GM12878 (cell line): ENCODE measurements at regions not wholly inside any gene's neighbourhood (a gene's known extent, or its start where the extent isn't known, plus 50 kb on each side); places are given as distances from the start of the nearest gene placed in this dataset.

Experiments used
- ATAC-seq: fragments of 200-7000 bp; cut with Tn5 transposase; 3 replicates; pipeline ENCODE4 v1.9.1; 2020; ENCODE audit warnings: mild to moderate bottlenecking, moderate library complexity
- BruUV-seq: library from RNA; stranded (reverse); fragments of 400-500 nt; replicated peaks from 2 replicates; lab custom pipeline; 2021; lab: Mats Ljungman, UMichigan
- CTCF ChIA-PET: fragments of 300-600 bp; sonication (Branson Sonifier 250); formaldehyde crosslinking; extraction: SDS; loops from one replicate; lab custom pipeline; 2021; ENCODE audit warnings: inconsistent platforms; lab: Yijun Ruan, JAX
- POLR2A ChIA-PET: fragments of 350-600 bp; formaldehyde crosslinking; extraction: SDS; loops from one replicate; lab custom pipeline; 2021; ENCODE audit warnings: inconsistent platforms; lab: Charles Lee
- RAD21 ChIA-PET: fragments of 300-600 bp; sonication (Branson Sonifier 250); formaldehyde crosslinking; loops from one replicate; lab custom pipeline; 2023; ENCODE audit warnings: antibody characterized with exemption; ENCODE audit not compliant: unreplicated experiment; lab: Charles Lee
- SMC1A ChIA-PET: fragments of 300-600 bp; sonication (Branson Sonifier 250); formaldehyde crosslinking; loops from one replicate; lab custom pipeline; 2023; ENCODE audit not compliant: unreplicated experiment, uncharacterized antibody; lab: Charles Lee
- DNase-seq: peaks from one replicate; pipeline ENCODE4 v3.0.0-alpha.2; 2011; ENCODE audit warnings: low read depth, low spot score
- FAIRE-seq: peaks from 3 replicates; lab custom pipeline; 2011; peaks lifted over from hg19 to GRCh38; lab: Jason Lieb, UNC
- H2AFZ ChIP-seq: 2 replicates; pipeline ENCODE4 v1.6.0; 2011; ENCODE audit warnings: low read depth, low read length, control low read depth; ENCODE audit not compliant: control insufficient read depth
- H3K27ac ChIP-seq: 2 replicates; pipeline ENCODE4 v1.5.1; 2011; ENCODE audit warnings: control low read depth; ENCODE audit not compliant: control insufficient read depth, insufficient read depth
- H3K27me3 ChIP-seq, 2 experiments: replicated peaks in 1 of 2; 2 replicates each; pipeline versions ENCODE4 v1.6.0 to v1.6.1; 2011; ENCODE audit warnings: low read length in 1 of 2; ENCODE audit not compliant: control insufficient read depth in 2 of 2, insufficient read depth in 2 of 2
- H3K36me3 ChIP-seq, 2 experiments: 2 replicates each; pipeline ENCODE4 v1.5.1; 2011; ENCODE audit warnings: low read length in 1 of 2; ENCODE audit not compliant: control insufficient read depth in 2 of 2, insufficient read depth in 2 of 2
- H3K4me1 ChIP-seq: 2 replicates; pipeline ENCODE4 v1.6.1; 2011; ENCODE audit warnings: mild to moderate bottlenecking, low read length, moderate library complexity, mixed read lengths; ENCODE audit not compliant: control insufficient read depth, insufficient read depth
- H3K4me2 ChIP-seq: 2 replicates; pipeline ENCODE4 v1.6.0; 2011; ENCODE audit warnings: control low read depth; ENCODE audit not compliant: control insufficient read depth, insufficient read depth
- H3K4me3 ChIP-seq: fragments of 200-600 bp; sonication (generic); 2 replicates; pipeline ENCODE4 v1.5.1; 2016
- H3K79me2 ChIP-seq: 2 replicates; pipeline ENCODE4 v1.6.0; 2011; ENCODE audit warnings: low read length; ENCODE audit not compliant: control insufficient read depth, insufficient read depth
- H3K9ac ChIP-seq: 2 replicates; pipeline ENCODE4 v1.8.0; 2011; ENCODE audit warnings: low read length, control low read depth, mixed read lengths; ENCODE audit not compliant: control insufficient read depth, insufficient read depth
- H3K9me3 ChIP-seq: replicated peaks from 3 replicates; pipeline ENCODE4 v1.5.1; 2011; ENCODE audit warnings: mild to moderate bottlenecking, low read length; ENCODE audit not compliant: control insufficient read depth, insufficient read depth
- H4K20me1 ChIP-seq: 2 replicates; pipeline ENCODE4 v1.6.0; 2011; ENCODE audit not compliant: control insufficient read depth, insufficient read depth
- BCL3 ChIP-seq: IDR thresholded peaks from 2 replicates; pipeline ENCODE4 v1.6.1; 2011; ENCODE audit warnings: borderline replicate concordance, low read depth, mild to moderate bottlenecking, moderate library complexity, low read length; ENCODE audit not compliant: insufficient read depth, poor library complexity, severe bottlenecking
- IKZF1 ChIP-seq: fragments of 450-650 bp; conservative IDR thresholded peaks from 2 replicates; pipeline ENCODE4 v1.6.1; 2017; ENCODE audit warnings: antibody characterized with exemption, mild to moderate bottlenecking
- KAT2A ChIP-seq: conservative IDR thresholded peaks from 2 replicates; pipeline ENCODE4 v1.6.1; 2011; ENCODE audit warnings: low read depth, low read length; ENCODE audit not compliant: control insufficient read depth
- MEF2B ChIP-seq: fragments of 450-650 bp; IDR thresholded peaks from 2 replicates; pipeline ENCODE4 v1.6.1; 2018; ENCODE audit warnings: mild to moderate bottlenecking, moderate library complexity; ENCODE audit not compliant: partially characterized antibody, poor library complexity, severe bottlenecking
- NR2C1 ChIP-seq: fragments of 450-650 bp; IDR thresholded peaks from 2 replicates; pipeline ENCODE4 v1.6.1; 2017; ENCODE audit warnings: antibody characterized with exemption, mild to moderate bottlenecking, moderate library complexity
- RAD51 ChIP-seq: fragments of 450-650 bp; IDR thresholded peaks from 2 replicates; pipeline ENCODE4 v1.6.1; 2016; ENCODE audit warnings: moderate library complexity, mild to moderate bottlenecking, inconsistent platforms
- RELA ChIP-seq: fragments of 450-650 bp; IDR thresholded peaks from 2 replicates; pipeline ENCODE4 v1.8.0; 2014; ENCODE audit warnings: borderline replicate concordance; ENCODE audit not compliant: partially characterized antibody
- SRF ChIP-seq, 2 experiments: IDR thresholded peaks; 2 replicates each; pipeline ENCODE4 v1.6.1; 2011; ENCODE audit warnings: low read depth in 2 of 2, low read length in 2 of 2, mild to moderate bottlenecking in 1 of 2, moderate library complexity in 1 of 2
- YY1 ChIP-seq: IDR thresholded peaks from 2 replicates; pipeline ENCODE4 v1.6.1; 2011; ENCODE audit warnings: low read depth, mild to moderate bottlenecking, low read length
- ZNF384 ChIP-seq: IDR thresholded peaks from 2 replicates; pipeline ENCODE4 v1.6.1; 2012; ENCODE audit warnings: low read depth, mild to moderate bottlenecking, low read length, improper control_type of control experiment, borderline replicate concordance
- WGBS: methylation state at CpG from one replicate; pipeline ENCODE4 v1.1.6; 2016; ENCODE audit warnings: low lambda C conversion rate; ENCODE audit not compliant: insufficient replicate concordance, insufficient coverage; ENCODE audit errors: missing lambda C conversion rate; 5-methylcytosine and 5-hydroxymethylcytosine counted together
- in situ Hi-C: fragments of 300-500 bp; cut with MboI; formaldehyde crosslinking; loops from 9 replicates; pipeline ENCODE4 v1.14.3; 2018; ENCODE audit warnings: mixed read lengths
- intact Hi-C: fragments of 100-400 bp; cut with micrococcal nuclease; formaldehyde crosslinking; loops from one replicate; pipeline ENCODE4 v1.14.2; 2022; ENCODE audit not compliant: unreplicated experiment

GRCh38 chr14:98963610-98964009 lies 308.4 kb downstream of the BCL11B start:
- no TSS peak for BruUV-seq
- no peak overlapping the region for H3K27ac ChIP-seq
- H3K9me3 ChIP-seq: no peaks in the 10 kb centered on the region; the same call in 2 of the 3 replicates
- FAIRE-seq: no peak
- ChIA-PET CTCF (no interaction called here), POLR2A (no interaction called here), RAD21 (no interaction called here), SMC1A (no interaction called here)
- no peak for DNase-seq
- no peaks in the 10 kb centered on the region for H3K79me2 ChIP-seq
- no peaks in the 10 kb centered on the region for H3K27me3 ChIP-seq
- H3K4me1 ChIP-seq: no peaks in the 10 kb centered on the region
- in situ Hi-C loops: no loop called here
- no peaks in the 10 kb centered on the region for H3K36me3 ChIP-seq
- no peak overlapping the region for H3K4me2 ChIP-seq
- no peak overlapping the region for H2AFZ ChIP-seq
- intact Hi-C loops: no loop called here
- ATAC-seq: no peak
- no peak overlapping the region for H3K9ac ChIP-seq
- no peaks in the 10 kb centered on the region for H4K20me1 ChIP-seq
- no peak overlapping the region for H3K4me3 ChIP-seq
- WGBS: 0% methylated on average over 2 of the region's 2 CpGs
- TF ChIP-seq YY1: no peak
- TF ChIP-seq BCL3: no peak
- no peak for TF ChIP-seq RELA
- TF ChIP-seq RAD51: no peak
- TF ChIP-seq MEF2B: no peak
- no peak for TF ChIP-seq ZNF384
- TF ChIP-seq NR2C1: no peak
- TF ChIP-seq SRF (IDR thresholded peaks at IDR 0.05; ENCODE audit: low read depth in 2 of 2, low read length in 2 of 2): no peak
- no peak for TF ChIP-seq IKZF1
- TF ChIP-seq KAT2A: no peak
